ENCODE measurements at regions not wholly inside any gene's neighbourhood (a gene's known extent, or its start where the extent isn't known, plus 50 kb on each side); places are given as distances from the start of the nearest gene placed in this dataset.

DNA sequence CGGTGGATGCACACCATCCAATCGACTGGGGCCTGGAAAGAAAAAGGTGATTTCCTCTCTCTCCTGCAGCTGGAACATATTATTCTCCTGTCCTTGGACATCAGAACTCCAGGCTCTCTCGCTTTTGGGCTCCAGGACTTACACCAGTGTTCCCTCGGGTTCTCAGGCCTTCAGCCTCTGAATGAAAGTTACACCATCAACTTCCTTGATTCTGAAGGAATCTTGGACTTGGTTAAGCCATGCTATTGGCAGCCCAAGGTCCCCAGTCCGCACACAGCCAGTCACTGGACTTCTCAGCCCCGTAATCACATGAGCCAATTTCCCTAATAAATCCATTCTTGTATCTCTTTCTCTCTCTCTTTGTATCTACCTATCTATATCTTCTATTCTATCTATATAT is 418.9 kb downstream of the IRS1 start:
- TF ChIP-seq TAF1 (IDR thresholded peaks at IDR 0.05; ENCODE audit: borderline replicate concordance, low read depth, low read length), result no peak
- TF ChIP-seq POLR2A (IDR thresholded peaks at IDR 0.05; ENCODE audit: low read depth, low read length), result no peak
- no peak for TF ChIP-seq POLR2AphosphoS5 (IDR thresholded peaks at IDR 0.05; ENCODE audit: low read depth, low read length)

Data from GM12892 (cell line).